Stomach (tissue), 8 donors: ENCODE measurements at regions not wholly inside any gene's neighbourhood (a gene's known extent, or its start where the extent isn't known, plus 50 kb on each side); places are given as distances from the start of the nearest gene placed in this dataset.

Experiments
- DNase-seq, 2 donors: peaks; one replicate each; pipeline versions ENCODE4 v3.0.0 to v3.0.0-alpha.2; 2013 to 2019
- H3K27ac ChIP-seq, 5 donors: fragments of 200-600 bp in 4 of 5; sonication (generic) in 4 of 5; one replicate each; pipeline ENCODE4 v1.5.1; 2013 to 2019; ENCODE audit warnings: mild to moderate bottlenecking in 1 of 5, moderate library complexity in 1 of 5
- H3K27me3 ChIP-seq, 3 donors: fragments of 200-600 bp; sonication (generic); one replicate each; pipeline ENCODE4 v1.5.1; 2017 to 2019; ENCODE audit warnings: mixed run types in 1 of 3
- H3K36me3 ChIP-seq, 4 donors: fragments of 200-600 bp; sonication (generic); 1 replicate in 3 of 4; 2 replicates in 1 of 4; pipeline ENCODE4 v1.5.1; 2016 to 2019
- H3K4me1 ChIP-seq, 4 donors: fragments of 200-600 bp; sonication (generic); one replicate each; pipeline ENCODE4 v1.5.1; 2016 to 2019
- H3K4me3 ChIP-seq, 4 donors: fragments of 200-600 bp; sonication (generic) in 3 of 4; one replicate each; pipeline ENCODE4 v1.5.1; 2016 to 2019; ENCODE audit warnings: mild to moderate bottlenecking in 1 of 4
- H3K9me3 ChIP-seq, 4 donors: fragments of 200-600 bp; sonication (generic); one replicate each; pipeline ENCODE4 v1.5.1; 2016 to 2019
- CTCF ChIP-seq, 7 experiments: fragments of 450-650 bp in 4 of 7; fragments of 200-600 bp in 3 of 7; sonication (generic) in 3 of 7; IDR thresholded peaks; one replicate each; pipeline ENCODE4 v1.5.1; 2016 to 2019; ENCODE audit warnings: antibody characterized with exemption in 7 of 7, control low read depth in 2 of 7, mild to moderate bottlenecking in 1 of 7
- EP300 ChIP-seq: sonication (generic); formaldehyde crosslinking; IDR thresholded peaks from one replicate; pipeline ENCODE4 v1.6.1; 2017; ENCODE audit warnings: antibody characterized with exemption
- POLR2A ChIP-seq, 4 donors: fragments of 450-650 bp; IDR thresholded peaks; one replicate each; pipeline ENCODE4 v1.6.1; 2016; ENCODE audit warnings: antibody characterized with exemption in 4 of 4, control low read depth in 2 of 4, mild to moderate bottlenecking in 1 of 4, moderate library complexity in 1 of 4
- POLR2AphosphoS5 ChIP-seq, 3 donors: sonication (generic); formaldehyde crosslinking; IDR thresholded peaks; one replicate each; pipeline ENCODE4 v1.6.1; 2016; ENCODE audit warnings: antibody characterized with exemption in 3 of 3
- WGBS, 5 donors: extraction: QIAGEN DNeasy Blood & Tissue Kit in 3 of 5; methylation state at CpG; one replicate each; pipeline versions ENCODE4 v1.1.5 to v1.1.7; 2013 to 2018; 5-methylcytosine and 5-hydroxymethylcytosine counted together
- intact Hi-C: fragments of 100-400 bp; cut with DNase I; formaldehyde crosslinking; loops from one replicate; pipeline ENCODE4 v1.15.1; 2023; ENCODE audit warnings: low total_unique reads
- donor health status: healthy with polysubstance abuse.
- donor health status: Bipolar disorder and iron deficiency.
- donor health status: healthy.

GRCh38 chr3:182233405-182233804, 521.7 kb downstream of the SOX2 start:
- intact Hi-C loops = no loop called here
- H3K4me3 ChIP-seq = no peak overlapping the region
- peaks cover 0 to 3% (median 0%) of the 10 kb centered on the region in 4 donors for H3K4me1 ChIP-seq
- 88 to 100% (median 100%) methylated on average over 1 of the region's 1 CpG for WGBS, 5 donors
- no peaks in the 10 kb centered on the region for H3K9me3 ChIP-seq
- TF ChIP-seq CTCF (IDR thresholded peaks at IDR 0.05) (no peak), EP300 (no peak), POLR2A (IDR thresholded peaks at IDR 0.05) (no peak), POLR2AphosphoS5 (IDR thresholded peaks at IDR 0.05) (no peak)
- no peaks in the 10 kb centered on the region for H3K36me3 ChIP-seq
- DNase-seq = no peak
- no peaks in the 10 kb centered on the region for H3K27me3 ChIP-seq
- H3K27ac ChIP-seq = no peak overlapping the region

- intact Hi-C loops = no loop called here
Measured at GRCh38 chr3:182233957-182234356, 522.2 kb downstream of the SOX2 start.

GRCh38 chr3:182234881-182235280, 523.2 kb downstream of the SOX2 start:
- H3K4me1 ChIP-seq = peaks cover 0 to 3% (median 0%) of the 10 kb centered on the region in 4 donors
- 49 to 61% (median 53%) methylated on average over 2 of the region's 2 CpGs for WGBS, 5 donors
- H3K27me3 ChIP-seq = no peaks in the 10 kb centered on the region
- H3K4me3 ChIP-seq = no peak overlapping the region
- no peaks in the 10 kb centered on the region for H3K36me3 ChIP-seq
- TF ChIP-seq POLR2AphosphoS5 (IDR thresholded peaks at IDR 0.05) (no peak), POLR2A (IDR thresholded peaks at IDR 0.05) (no peak), EP300 (no peak)
- no peak overlapping the region for H3K27ac ChIP-seq
- no peaks in the 10 kb centered on the region for H3K9me3 ChIP-seq
- intact Hi-C loops = no loop called here
- no peak for DNase-seq

More at GRCh38 chr3:182233957-182234356, 522.2 kb downstream of the SOX2 start:
- Histone ChIP-seq H3K36me3 (no peaks in the 10 kb centered on the region), H3K9me3 (no peaks in the 10 kb centered on the region), H3K27ac (no peak overlapping the region), H3K4me1 (peaks cover 0 to 3% (median 0%) of the 10 kb centered on the region in 4 donors), H3K27me3 (no peaks in the 10 kb centered on the region), H3K4me3 (no peak overlapping the region)
- WGBS, 5 donors = 24 to 33% (median 30%) methylated on average over 3 of the region's 3 CpGs
- peak in 1 of 2 donors; percentile 17 for DNase-seq
- TF ChIP-seq EP300 = no peak
- no peak for TF ChIP-seq POLR2AphosphoS5 (IDR thresholded peaks at IDR 0.05)
- TF ChIP-seq POLR2A (IDR thresholded peaks at IDR 0.05) = no peak
- TF ChIP-seq CTCF (IDR thresholded peaks at IDR 0.05) = no peak

- Histone ChIP-seq H3K4me3 (no peak overlapping the region), H3K36me3 (no peaks in the 10 kb centered on the region), H3K9me3 (no peaks in the 10 kb centered on the region), H3K27ac (no peak overlapping the region), H3K4me1 (peaks cover 0 to 3% (median 0%) of the 10 kb centered on the region in 4 donors), H3K27me3 (no peaks in the 10 kb centered on the region)
- DNase-seq = peak in 1 of 2 donors; percentile 8
- intact Hi-C loops = no loop called here
- TF ChIP-seq POLR2AphosphoS5 (IDR thresholded peaks at IDR 0.05) = no peak
- no peak for TF ChIP-seq CTCF (IDR thresholded peaks at IDR 0.05)
- no peak for TF ChIP-seq EP300
- no peak for TF ChIP-seq POLR2A (IDR thresholded peaks at IDR 0.05)
- 52 to 64% (median 59%) methylated on average over 2 of the region's 2 CpGs for WGBS, 5 donors
Measured at GRCh38 chr3:182235504-182235903, 523.8 kb downstream of the SOX2 start.

GRCh38 chr3:182238126-182238525, 526.4 kb downstream of the SOX2 start:
- peak in 1 of 2 donors; percentile 39 for DNase-seq
- H3K27me3 ChIP-seq = no peaks in the 10 kb centered on the region
- intact Hi-C loops = no loop called here
- no peak overlapping the region for H3K4me3 ChIP-seq
- no peak overlapping the region for H3K27ac ChIP-seq
- TF ChIP-seq POLR2AphosphoS5 (IDR thresholded peaks at IDR 0.05) (no peak), EP300 (no peak), CTCF (IDR thresholded peaks at IDR 0.05) (no peak), POLR2A (IDR thresholded peaks at IDR 0.05) (no peak)
- 72 to 83% (median 77%) methylated on average over 8 of the region's 8 CpGs for WGBS, 5 donors
- H3K4me1 ChIP-seq = peaks cover 0 to 18% (median 9%) of the 10 kb centered on the region in 4 donors
- no peaks in the 10 kb centered on the region for H3K9me3 ChIP-seq
- no peaks in the 10 kb centered on the region for H3K36me3 ChIP-seq
